ENCODE measurements at regions not wholly inside any gene's neighbourhood (a gene's known extent, or its start where the extent isn't known, plus 50 kb on each side); places are given as distances from the start of the nearest gene placed in this dataset.

DNA sequence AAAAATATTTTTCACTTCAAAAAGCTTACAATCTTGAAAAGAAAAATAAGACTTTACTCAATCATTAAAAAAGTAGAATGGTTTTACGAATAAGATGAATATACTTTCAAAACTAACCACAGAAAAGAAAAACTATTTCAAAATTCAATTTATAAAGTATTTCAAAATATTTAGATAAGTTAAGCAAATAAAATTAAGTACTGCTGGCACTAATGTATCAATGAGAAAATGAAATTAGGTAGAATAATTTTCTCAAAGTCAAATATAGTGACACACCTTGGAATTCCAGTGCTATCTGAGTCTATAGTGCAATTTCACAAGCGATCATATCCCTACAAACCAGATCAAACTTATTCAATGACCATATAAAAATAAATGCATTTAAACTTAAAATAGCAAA lies 109.8 kb upstream of the SEMA3A start:
- Histone ChIP-seq H3K4me1 (ENCODE audit: insufficient read depth, low read length, poor library complexity, severe bottlenecking) (no peaks in the 10 kb centered on the region), H3K36me3 (ENCODE audit: insufficient read depth, low read length) (no peaks in the 10 kb centered on the region), H3K27me3 (ENCODE audit: insufficient read depth, low read length, poor library complexity, severe bottlenecking) (no peaks in the 10 kb centered on the region), H2AFZ (ENCODE audit: low read length) (no peak overlapping the region), H3K9ac (ENCODE audit: low read depth, low read length, poor library complexity, severe bottlenecking) (no peak overlapping the region), H3K9me2 (replicated peaks; ENCODE audit: low read depth, low read length) (no peaks in the 10 kb centered on the region), H3K4me2 (ENCODE audit: low read depth, low read length, poor library complexity, severe bottlenecking) (no peak overlapping the region), H4K20me1 (ENCODE audit: insufficient read depth, low read length, poor library complexity, severe bottlenecking) (no peaks in the 10 kb centered on the region), H3K9me3 (ENCODE audit: insufficient read depth, low read depth, low read length) (no peaks in the 10 kb centered on the region), H3K4me3 (ENCODE audit: low read length, poor library complexity, severe bottlenecking) (no peak overlapping the region), H3K79me2 (ENCODE audit: insufficient read depth, low read length) (no peaks in the 10 kb centered on the region), H3F3A (ENCODE audit: low read depth) (no peaks in the 10 kb centered on the region)
- no peak for TF ChIP-seq EZH2phosphoT487 (IDR thresholded peaks at IDR 0.05; ENCODE audit: borderline replicate concordance)
- TF ChIP-seq, protein P1, sequence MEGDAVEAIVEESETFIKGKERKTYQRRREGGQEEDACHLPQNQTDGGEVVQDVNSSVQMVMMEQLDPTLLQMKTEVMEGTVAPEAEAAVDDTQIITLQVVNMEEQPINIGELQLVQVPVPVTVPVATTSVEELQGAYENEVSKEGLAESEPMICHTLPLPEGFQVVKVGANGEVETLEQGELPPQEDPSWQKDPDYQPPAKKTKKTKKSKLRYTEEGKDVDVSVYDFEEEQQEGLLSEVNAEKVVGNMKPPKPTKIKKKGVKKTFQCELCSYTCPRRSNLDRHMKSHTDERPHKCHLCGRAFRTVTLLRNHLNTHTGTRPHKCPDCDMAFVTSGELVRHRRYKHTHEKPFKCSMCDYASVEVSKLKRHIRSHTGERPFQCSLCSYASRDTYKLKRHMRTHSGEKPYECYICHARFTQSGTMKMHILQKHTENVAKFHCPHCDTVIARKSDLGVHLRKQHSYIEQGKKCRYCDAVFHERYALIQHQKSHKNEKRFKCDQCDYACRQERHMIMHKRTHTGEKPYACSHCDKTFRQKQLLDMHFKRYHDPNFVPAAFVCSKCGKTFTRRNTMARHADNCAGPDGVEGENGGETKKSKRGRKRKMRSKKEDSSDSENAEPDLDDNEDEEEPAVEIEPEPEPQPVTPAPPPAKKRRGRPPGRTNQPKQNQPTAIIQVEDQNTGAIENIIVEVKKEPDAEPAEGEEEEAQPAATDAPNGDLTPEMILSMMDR (conservative IDR thresholded peaks at IDR 0.05; ENCODE audit: low read length), result no peak

DNA sequence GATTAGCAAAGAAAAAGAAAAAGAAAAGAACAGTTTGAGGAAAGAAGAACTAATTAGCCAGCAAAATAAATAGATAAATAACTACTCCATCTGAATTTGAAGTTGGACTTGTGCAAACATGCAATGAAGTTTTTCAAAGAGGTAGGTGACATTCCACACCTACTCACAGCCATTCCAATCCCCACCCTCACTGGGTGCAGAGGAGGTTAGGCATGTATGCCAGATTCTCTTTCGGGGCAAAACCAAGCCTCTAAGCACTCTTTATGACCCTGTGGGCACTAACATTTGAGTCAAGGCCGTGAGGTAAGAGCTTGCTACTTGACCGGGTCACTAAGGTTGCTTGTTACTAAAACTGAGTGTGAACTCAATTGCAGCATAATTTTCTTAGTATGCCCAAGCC lies 108.4 kb upstream of the SEMA3A start:
- no peak overlapping the region for H3K4me2 ChIP-seq (ENCODE audit: low read depth, low read length, poor library complexity, severe bottlenecking)
- no peaks in the 10 kb centered on the region for H3K9me2 ChIP-seq (replicated peaks; ENCODE audit: low read depth, low read length)
- no peaks in the 10 kb centered on the region for H3K79me2 ChIP-seq (ENCODE audit: insufficient read depth, low read length)
- H3K4me1 ChIP-seq (ENCODE audit: insufficient read depth, low read length, poor library complexity, severe bottlenecking), result no peaks in the 10 kb centered on the region
- no peaks in the 10 kb centered on the region for H3K9me3 ChIP-seq (ENCODE audit: insufficient read depth, low read depth, low read length)
- TF ChIP-seq, protein P1 (conservative IDR thresholded peaks at IDR 0.05; ENCODE audit: low read length), result no peak
- no peak for TF ChIP-seq EZH2phosphoT487 (IDR thresholded peaks at IDR 0.05; ENCODE audit: borderline replicate concordance)
- no peak overlapping the region for H3K4me3 ChIP-seq (ENCODE audit: low read length, poor library complexity, severe bottlenecking)
- H4K20me1 ChIP-seq (ENCODE audit: insufficient read depth, low read length, poor library complexity, severe bottlenecking), result no peaks in the 10 kb centered on the region
- no peak overlapping the region for H3K9ac ChIP-seq (ENCODE audit: low read depth, low read length, poor library complexity, severe bottlenecking)
- H3K36me3 ChIP-seq (ENCODE audit: insufficient read depth, low read length), result no peaks in the 10 kb centered on the region
- no peaks in the 10 kb centered on the region for H3K27me3 ChIP-seq (ENCODE audit: insufficient read depth, low read length, poor library complexity, severe bottlenecking)
- H2AFZ ChIP-seq (ENCODE audit: low read length), result no peak overlapping the region
- no peaks in the 10 kb centered on the region for H3F3A ChIP-seq (ENCODE audit: low read depth)

DNA sequence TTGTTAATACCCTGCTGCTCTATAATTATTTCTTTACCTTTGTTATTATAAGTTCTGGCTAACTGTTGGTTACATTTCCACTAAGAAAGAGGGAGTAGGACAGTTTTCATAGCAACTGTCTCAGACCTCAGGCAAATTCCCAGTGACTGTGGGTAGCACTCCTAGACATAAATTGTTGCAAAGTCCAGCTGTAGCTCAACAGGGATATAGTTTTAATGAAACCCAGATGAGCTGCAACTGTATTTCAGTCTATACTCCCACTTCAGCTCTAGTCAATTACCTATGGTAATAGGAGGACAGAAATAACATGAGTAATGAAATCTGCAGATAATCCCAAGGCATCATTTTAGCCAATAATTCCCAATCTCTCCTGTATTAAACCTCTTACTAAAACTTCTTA lies 103.0 kb upstream of the SEMA3A start:
- Histone ChIP-seq H3K9me2 (replicated peaks; ENCODE audit: low read depth, low read length) (no peaks in the 10 kb centered on the region), H3K4me2 (ENCODE audit: low read depth, low read length, poor library complexity, severe bottlenecking) (no peak overlapping the region), H3F3A (ENCODE audit: low read depth) (no peaks in the 10 kb centered on the region), H3K4me1 (ENCODE audit: insufficient read depth, low read length, poor library complexity, severe bottlenecking) (no peaks in the 10 kb centered on the region), H3K36me3 (ENCODE audit: insufficient read depth, low read length) (no peaks in the 10 kb centered on the region), H3K79me2 (ENCODE audit: insufficient read depth, low read length) (no peaks in the 10 kb centered on the region), H3K9me3 (ENCODE audit: insufficient read depth, low read depth, low read length) (no peaks in the 10 kb centered on the region), H3K9ac (ENCODE audit: low read depth, low read length, poor library complexity, severe bottlenecking) (no peak overlapping the region), H2AFZ (ENCODE audit: low read length) (no peak overlapping the region), H3K4me3 (ENCODE audit: low read length, poor library complexity, severe bottlenecking) (no peak overlapping the region), H4K20me1 (ENCODE audit: insufficient read depth, low read length, poor library complexity, severe bottlenecking) (no peaks in the 10 kb centered on the region), H3K27me3 (ENCODE audit: insufficient read depth, low read length, poor library complexity, severe bottlenecking) (no peaks in the 10 kb centered on the region)
- TF ChIP-seq EZH2phosphoT487 (IDR thresholded peaks at IDR 0.05; ENCODE audit: borderline replicate concordance), result no peak
- TF ChIP-seq, protein P1 (conservative IDR thresholded peaks at IDR 0.05; ENCODE audit: low read length), result no peak

All from Loucy (cell line).